HEK293 (cell line): ENCODE measurements at regions not wholly inside any gene's neighbourhood (a gene's known extent, or its start where the extent isn't known, plus 50 kb on each side); places are given as distances from the start of the nearest gene placed in this dataset.

ENCODE experiments used
- CTCF ChIA-PET: fragments of 350-600 bp; formaldehyde crosslinking; extraction: SDS; loops from one replicate; lab custom pipeline; 2021; ENCODE audit warnings: antibody characterized with exemption; lab: Yijun Ruan, JAX
- POLR2A ChIA-PET: fragments of 300-600 bp; formaldehyde crosslinking; extraction: SDS; loops from one replicate; lab custom pipeline; 2020; ENCODE audit warnings: antibody characterized with exemption, inconsistent platforms; lab: Yijun Ruan, JAX
- H3K27ac ChIP-seq: fragments of 200-500 bp; sonication (Bioruptor generic); 2 replicates; pipeline ENCODE4 v1.5.1; 2014; ENCODE audit warnings: low read depth, low read length, control low read depth, inconsistent platforms; ENCODE audit errors: extremely low read depth
- H3K36me3 ChIP-seq, 2 experiments: fragments of 200-500 bp in 1 of 2; sonication (Bioruptor generic) in 1 of 2; 1 replicate in 1 of 2; 2 replicates in 1 of 2; pipeline ENCODE4 v1.5.1; 2014 to 2017; ENCODE audit warnings: inconsistent platforms in 2 of 2, low read length in 2 of 2; ENCODE audit not compliant: control insufficient read depth in 2 of 2, insufficient read depth in 1 of 2
- H3K4me1 ChIP-seq: fragments of 200-500 bp; sonication (Bioruptor generic); 2 replicates; pipeline ENCODE4 v1.5.1; 2014; ENCODE audit warnings: mild to moderate bottlenecking, low read length, inconsistent platforms; ENCODE audit not compliant: control insufficient read depth, insufficient read depth
- H3K4me3 ChIP-seq: 2 replicates; pipeline ENCODE4 v1.5.1; 2011; ENCODE audit warnings: low read depth, mild to moderate bottlenecking, control low read depth, low read length, moderate library complexity
- H3K9me3 ChIP-seq: fragments of 200-500 bp; sonication (Bioruptor generic); 2 replicates; pipeline ENCODE4 v1.5.1; 2014; ENCODE audit warnings: low read depth, low read length, inconsistent platforms; ENCODE audit not compliant: control insufficient read depth, insufficient read depth
- BCL11A ChIP-seq: fragments of 450-650 bp; formaldehyde crosslinking; IDR thresholded peaks from 2 replicates; pipeline ENCODE4 v1.5.1; 2016; ENCODE audit warnings: low read depth, missing biosample characterization, missing genetic modification characterization
- GLIS2 ChIP-seq: fragments of 450-650 bp; formaldehyde crosslinking; IDR thresholded peaks from 2 replicates; pipeline ENCODE4 v1.5.1; 2016; ENCODE audit warnings: missing biosample characterization, missing genetic modification characterization
- MEIS1 ChIP-seq: sonication (generic); formaldehyde crosslinking; IDR thresholded peaks from 2 replicates; pipeline ENCODE4 v1.8.1; 2022; ENCODE audit warnings: missing genetic modification reagents, mild to moderate bottlenecking, borderline replicate concordance
- OVOL3 ChIP-seq: fragments of 450-650 bp; formaldehyde crosslinking; IDR thresholded peaks from 2 replicates; pipeline ENCODE4 v1.5.1; 2016; ENCODE audit warnings: missing biosample characterization, missing genetic modification characterization
- REPIN1 ChIP-seq: fragments of 450-650 bp; formaldehyde crosslinking; IDR thresholded peaks from 2 replicates; pipeline ENCODE4 v1.5.1; 2017; ENCODE audit warnings: missing biosample characterization, missing genetic modification characterization, low read depth
- ZBTB7A ChIP-seq: fragments of 450-650 bp; formaldehyde crosslinking; IDR thresholded peaks from 2 replicates; pipeline ENCODE4 v1.5.1; 2016; ENCODE audit warnings: low read depth, missing biosample characterization, missing genetic modification characterization
- ZBTB8A ChIP-seq: fragments of 450-650 bp; formaldehyde crosslinking; IDR thresholded peaks from 2 replicates; pipeline ENCODE4 v1.5.1; 2016; ENCODE audit warnings: missing biosample characterization, missing genetic modification characterization
- ZNF133 ChIP-seq: fragments of 450-650 bp; formaldehyde crosslinking; IDR thresholded peaks from 2 replicates; pipeline ENCODE4 v1.5.1; 2016; ENCODE audit warnings: missing biosample characterization, missing genetic modification characterization
- ZNF138 ChIP-seq: fragments of 450-650 bp; formaldehyde crosslinking; IDR thresholded peaks from 2 replicates; pipeline ENCODE4 v1.5.1; 2016; ENCODE audit warnings: missing biosample characterization, missing genetic modification characterization, borderline replicate concordance
- ZNF148 ChIP-seq: fragments of 450-650 bp; formaldehyde crosslinking; IDR thresholded peaks from 2 replicates; pipeline ENCODE4 v1.5.0; 2017; ENCODE audit warnings: missing biosample characterization, missing genetic modification characterization, borderline replicate concordance
- ZNF266 ChIP-seq: fragments of 450-650 bp; formaldehyde crosslinking; IDR thresholded peaks from 2 replicates; pipeline ENCODE4 v1.5.1; 2016; ENCODE audit warnings: missing biosample characterization, missing genetic modification characterization, low read depth
- ZNF292 ChIP-seq: fragments of 450-650 bp; formaldehyde crosslinking; IDR thresholded peaks from 2 replicates; pipeline ENCODE4 v1.5.1; 2016; ENCODE audit warnings: low read depth, missing biosample characterization, missing genetic modification characterization, borderline replicate concordance
- ZNF423 ChIP-seq: fragments of 450-650 bp; formaldehyde crosslinking; IDR thresholded peaks from 2 replicates; pipeline ENCODE4 v1.5.1; 2016; ENCODE audit warnings: missing biosample characterization, missing genetic modification characterization
- ZNF510 ChIP-seq: fragments of 450-650 bp; formaldehyde crosslinking; IDR thresholded peaks from 2 replicates; pipeline ENCODE4 v1.5.1; 2018; ENCODE audit warnings: mild to moderate bottlenecking, missing genetic modification characterization, missing biosample characterization; ENCODE audit not compliant: insufficient replicate concordance
- ZNF529 ChIP-seq: fragments of 450-650 bp; formaldehyde crosslinking; IDR thresholded peaks from 2 replicates; pipeline ENCODE4 v1.5.1; 2017; ENCODE audit warnings: missing genetic modification characterization, missing biosample characterization; ENCODE audit not compliant: insufficient replicate concordance
- ZNF544 ChIP-seq: fragments of 450-650 bp; formaldehyde crosslinking; IDR thresholded peaks from 2 replicates; pipeline ENCODE4 v1.5.0; 2017; ENCODE audit warnings: missing biosample characterization, missing genetic modification characterization
- ZNF548 ChIP-seq: fragments of 450-650 bp; formaldehyde crosslinking; IDR thresholded peaks from 2 replicates; pipeline ENCODE4 v1.5.1; 2016; ENCODE audit warnings: missing biosample characterization, missing genetic modification characterization
- ZNF558 ChIP-seq: fragments of 450-650 bp; formaldehyde crosslinking; IDR thresholded peaks from 2 replicates; pipeline ENCODE4 v1.5.1; 2016; ENCODE audit warnings: missing biosample characterization, missing genetic modification characterization
- ZNF654 ChIP-seq: fragments of 450-650 bp; formaldehyde crosslinking; IDR thresholded peaks from 2 replicates; pipeline ENCODE4 v1.5.1; 2016; ENCODE audit warnings: low read depth, missing biosample characterization, missing genetic modification characterization
- ZNF664 ChIP-seq: fragments of 450-650 bp; formaldehyde crosslinking; IDR thresholded peaks from 2 replicates; pipeline ENCODE4 v1.5.1; 2016; ENCODE audit warnings: missing biosample characterization, missing genetic modification characterization
- ZNF76 ChIP-seq: fragments of 450-650 bp; formaldehyde crosslinking; IDR thresholded peaks from 2 replicates; pipeline ENCODE4; 2016; ENCODE audit warnings: low read depth, missing biosample characterization, missing genetic modification characterization, borderline replicate concordance
- ZNF776 ChIP-seq: fragments of 450-650 bp; formaldehyde crosslinking; IDR thresholded peaks from 2 replicates; pipeline ENCODE4 v1.5.0; 2017; ENCODE audit warnings: missing biosample characterization, missing genetic modification characterization, borderline replicate concordance
- ZNF792 ChIP-seq: fragments of 450-650 bp; formaldehyde crosslinking; IDR thresholded peaks from 2 replicates; pipeline ENCODE4 v1.5.1; 2016; ENCODE audit warnings: missing biosample characterization, missing genetic modification characterization
- ZSCAN16 ChIP-seq: fragments of 450-650 bp; formaldehyde crosslinking; IDR thresholded peaks from 2 replicates; pipeline ENCODE4 v1.5.1; 2016; ENCODE audit warnings: missing biosample characterization, missing genetic modification characterization
- TF ChIP-seq, protein P1 (sequence below): fragments of 450-650 bp; formaldehyde crosslinking; IDR thresholded peaks from 2 replicates; pipeline ENCODE4 v1.5.1; 2016; ENCODE audit warnings: missing biosample characterization, missing genetic modification characterization
- TF ChIP-seq, protein P2 (sequence below): fragments of 450-650 bp; formaldehyde crosslinking; IDR thresholded peaks from 2 replicates; pipeline ENCODE4 v1.5.1; 2016; ENCODE audit warnings: missing biosample characterization, missing genetic modification characterization

GRCh38 chr14:49960453-49960852 is 67.6 kb downstream of the ARF6 start:
- no peaks in the 10 kb centered on the region for H3K36me3 ChIP-seq
- POLR2A ChIA-PET: no interaction called here
- H3K27ac ChIP-seq: no peak overlapping the region
- H3K9me3 ChIP-seq: no peaks in the 10 kb centered on the region
- CTCF ChIA-PET: no interaction called here
- no peak for TF ChIP-seq ZNF138 (tag by site-specific recombination)
- no peak for TF ChIP-seq ZSCAN16 (tag by site-specific recombination)
- TF ChIP-seq ZNF792: no peak
- no peak for TF ChIP-seq ZNF133 (tag by site-specific recombination)
- TF ChIP-seq, protein P1, sequence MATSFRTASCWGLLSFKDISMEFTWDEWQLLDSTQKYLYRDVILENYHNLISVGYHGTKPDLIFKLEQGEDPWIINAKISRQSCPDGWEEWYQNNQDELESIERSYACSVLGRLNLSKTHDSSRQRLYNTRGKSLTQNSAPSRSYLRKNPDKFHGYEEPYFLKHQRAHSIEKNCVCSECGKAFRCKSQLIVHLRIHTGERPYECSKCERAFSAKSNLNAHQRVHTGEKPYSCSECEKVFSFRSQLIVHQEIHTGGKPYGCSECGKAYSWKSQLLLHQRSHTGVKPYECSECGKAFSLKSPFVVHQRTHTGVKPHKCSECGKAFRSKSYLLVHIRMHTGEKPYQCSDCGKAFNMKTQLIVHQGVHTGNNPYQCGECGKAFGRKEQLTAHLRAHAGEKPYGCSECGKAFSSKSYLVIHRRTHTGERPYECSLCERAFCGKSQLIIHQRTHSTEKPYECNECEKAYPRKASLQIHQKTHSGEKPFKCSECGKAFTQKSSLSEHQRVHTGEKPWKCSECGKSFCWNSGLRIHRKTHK (tag by site-specific recombination): no peak
- TF ChIP-seq ZNF510 (tag by site-specific recombination): no peak
- TF ChIP-seq ZNF664 (tag by site-specific recombination): no peak
- no peak for TF ChIP-seq ZNF423 (tag by site-specific recombination)
- no peak overlapping the region for H3K4me3 ChIP-seq
- H3K4me1 ChIP-seq: no peaks in the 10 kb centered on the region

DNA sequence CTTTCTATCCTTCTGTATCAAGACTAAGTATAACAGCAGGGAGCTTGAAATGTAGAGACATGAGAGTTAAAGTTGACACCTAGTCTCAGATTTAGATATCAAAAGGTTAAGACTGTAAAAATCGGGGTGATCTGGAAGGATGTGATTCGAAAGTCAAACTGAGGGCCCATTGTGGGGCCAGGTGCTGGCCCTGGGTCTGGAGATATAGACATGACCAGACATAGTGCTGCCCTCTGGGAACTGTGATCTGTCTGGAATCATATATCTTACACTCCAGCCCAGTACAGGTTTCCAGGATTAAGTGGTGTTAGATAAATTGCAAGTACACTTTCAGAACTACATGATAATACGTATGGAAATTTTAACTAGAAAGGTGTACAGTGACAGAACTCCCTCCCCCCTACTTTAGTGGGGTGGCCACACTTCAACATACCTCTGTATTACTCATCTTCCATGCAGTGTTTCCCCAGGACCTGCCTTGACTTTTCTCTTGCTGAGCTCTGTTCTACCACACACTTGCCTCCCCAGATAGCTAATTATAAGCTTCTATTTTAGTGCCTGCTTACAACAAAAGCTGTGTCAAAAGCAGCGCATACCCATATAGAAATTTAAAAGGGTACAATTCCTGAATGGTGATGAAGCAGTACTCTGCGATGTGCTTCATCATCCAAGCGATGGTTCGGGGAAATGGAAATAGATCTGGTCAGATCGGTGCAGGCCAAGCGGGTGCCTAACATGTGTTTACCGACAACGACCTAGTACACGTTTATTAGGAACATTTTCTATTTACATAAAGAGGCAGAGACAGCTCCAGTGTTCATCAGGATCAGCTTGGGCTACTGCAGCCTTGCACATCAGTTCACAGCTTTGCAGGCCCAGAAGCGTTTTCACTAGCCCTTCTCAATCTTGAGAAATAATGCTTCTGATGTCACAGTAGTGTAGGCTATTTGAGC is 68.7 kb downstream of the ARF6 start:
- H3K9me3 ChIP-seq: no peaks in the 10 kb centered on the region
- ChIA-PET POLR2A (no interaction called here), CTCF (no interaction called here)
- no peak overlapping the region for H3K4me3 ChIP-seq
- no peak overlapping the region for H3K27ac ChIP-seq
- H3K4me1 ChIP-seq: no peaks in the 10 kb centered on the region; the same call in 1 of the 2 replicates
- H3K36me3 ChIP-seq: no peaks in the 10 kb centered on the region
- TF ChIP-seq ZNF558 (tag by site-specific recombination) (no peak), BCL11A (no peak), ZNF529 (tag by site-specific recombination) (no peak), ZNF776 (tag by site-specific recombination) (no peak), OVOL3 (tag by site-specific recombination) (no peak), ZNF544 (tag by site-specific recombination) (no peak), ZBTB8A (no peak), ZNF654 (tag by site-specific recombination) (no peak), ZNF548 (no peak), MEIS1 (no peak), ZNF266 (tag by site-specific recombination) (no peak), ZNF76 (tag by site-specific recombination) (no peak), ZBTB7A (tag by site-specific recombination) (no peak)

DNA sequence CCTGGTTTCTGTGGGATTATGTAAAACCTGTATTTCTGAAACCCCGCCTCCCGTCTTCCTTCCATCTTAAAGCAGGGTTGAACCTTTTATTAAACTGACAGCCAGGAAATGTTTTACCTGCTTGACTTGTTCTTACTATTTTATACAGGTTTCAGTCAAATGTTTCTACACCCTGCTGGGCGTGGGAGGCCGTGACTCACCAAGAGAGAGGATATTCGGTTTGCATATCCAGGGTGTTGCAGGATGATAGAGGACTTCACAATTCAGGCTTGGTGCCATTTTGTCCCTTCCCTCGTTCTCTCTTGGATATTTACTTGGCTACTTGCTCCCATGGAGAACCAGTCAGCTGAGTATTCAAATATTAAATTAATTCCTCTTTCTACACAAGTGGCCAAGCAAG is 69.7 kb downstream of the ARF6 start:
- ChIA-PET CTCF (no interaction called here), POLR2A (no interaction called here)
- Histone ChIP-seq H3K36me3 (no peaks in the 10 kb centered on the region), H3K9me3 (no peaks in the 10 kb centered on the region), H3K27ac (no peak overlapping the region), H3K4me3 (no peak overlapping the region), H3K4me1 (no peaks in the 10 kb centered on the region; the same call in 1 of the 2 replicates)
- no peak for TF ChIP-seq REPIN1
- no peak for TF ChIP-seq ZNF148 (tag by site-specific recombination)
- no peak for TF ChIP-seq GLIS2
- TF ChIP-seq, protein P2, sequence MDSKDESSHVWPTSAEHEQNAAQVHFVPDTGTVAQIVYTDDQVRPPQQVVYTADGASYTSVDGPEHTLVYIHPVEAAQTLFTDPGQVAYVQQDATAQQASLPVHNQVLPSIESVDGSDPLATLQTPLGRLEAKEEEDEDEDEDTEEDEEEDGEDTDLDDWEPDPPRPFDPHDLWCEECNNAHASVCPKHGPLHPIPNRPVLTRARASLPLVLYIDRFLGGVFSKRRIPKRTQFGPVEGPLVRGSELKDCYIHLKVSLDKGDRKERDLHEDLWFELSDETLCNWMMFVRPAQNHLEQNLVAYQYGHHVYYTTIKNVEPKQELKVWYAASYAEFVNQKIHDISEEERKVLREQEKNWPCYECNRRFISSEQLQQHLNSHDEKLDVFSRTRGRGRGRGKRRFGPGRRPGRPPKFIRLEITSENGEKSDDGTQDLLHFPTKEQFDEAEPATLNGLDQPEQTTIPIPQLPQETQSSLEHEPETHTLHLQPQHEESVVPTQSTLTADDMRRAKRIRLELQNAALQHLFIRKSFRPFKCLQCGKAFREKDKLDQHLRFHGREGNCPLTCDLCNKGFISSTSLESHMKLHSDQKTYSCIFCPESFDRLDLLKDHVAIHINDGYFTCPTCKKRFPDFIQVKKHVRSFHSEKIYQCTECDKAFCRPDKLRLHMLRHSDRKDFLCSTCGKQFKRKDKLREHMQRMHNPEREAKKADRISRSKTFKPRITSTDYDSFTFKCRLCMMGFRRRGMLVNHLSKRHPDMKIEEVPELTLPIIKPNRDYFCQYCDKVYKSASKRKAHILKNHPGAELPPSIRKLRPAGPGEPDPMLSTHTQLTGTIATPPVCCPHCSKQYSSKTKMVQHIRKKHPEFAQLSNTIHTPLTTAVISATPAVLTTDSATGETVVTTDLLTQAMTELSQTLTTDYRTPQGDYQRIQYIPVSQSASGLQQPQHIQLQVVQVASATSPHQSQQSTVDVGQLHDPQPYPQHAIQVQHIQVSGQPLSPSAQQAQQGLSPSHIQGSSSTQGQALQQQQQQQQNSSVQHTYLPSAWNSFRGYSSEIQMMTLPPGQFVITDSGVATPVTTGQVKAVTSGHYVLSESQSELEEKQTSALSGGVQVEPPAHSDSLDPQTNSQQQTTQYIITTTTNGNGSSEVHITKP (tag by site-specific recombination): no peak
- TF ChIP-seq ZNF292 (tag by site-specific recombination): no peak
